NCI-H748 treated with DMSO at 0.1 percent for 48 hours (cell line): ENCODE measurements at regions not wholly inside any gene's neighbourhood (a gene's known extent, or its start where the extent isn't known, plus 50 kb on each side); places are given as distances from the start of the nearest gene placed in this dataset.

ENCODE experiments used
- DNase-seq: peaks from one replicate; lab custom pipeline; 2025; lab: John Stamatoyannopoulos, UW

- no peak for DNase-seq
These were observed 63.9 kb upstream of the BARHL2 start for GRCh38 chr1:90780981-90781380.

GRCh38 chr1:90779573-90779972 is 62.5 kb upstream of the BARHL2 start:
- no peak for DNase-seq

- no peak for DNase-seq
These were observed 61.4 kb upstream of the BARHL2 start for GRCh38 chr1:90778486-90778885.

GRCh38 chr1:90773812-90774211 is 56.7 kb upstream of the BARHL2 start:
- DNase-seq, result no peak

- DNase-seq, result no peak
These were observed 51.7 kb upstream of the BARHL2 start for GRCh38 chr1:90768826-90769225.

- no peak for DNase-seq
These were observed 51.0 kb upstream of the BARHL2 start for GRCh38 chr1:90768098-90768497.
